ENCODE measurements at regions not wholly inside any gene's neighbourhood (a gene's known extent, or its start where the extent isn't known, plus 50 kb on each side); places are given as distances from the start of the nearest gene placed in this dataset.

DNA sequence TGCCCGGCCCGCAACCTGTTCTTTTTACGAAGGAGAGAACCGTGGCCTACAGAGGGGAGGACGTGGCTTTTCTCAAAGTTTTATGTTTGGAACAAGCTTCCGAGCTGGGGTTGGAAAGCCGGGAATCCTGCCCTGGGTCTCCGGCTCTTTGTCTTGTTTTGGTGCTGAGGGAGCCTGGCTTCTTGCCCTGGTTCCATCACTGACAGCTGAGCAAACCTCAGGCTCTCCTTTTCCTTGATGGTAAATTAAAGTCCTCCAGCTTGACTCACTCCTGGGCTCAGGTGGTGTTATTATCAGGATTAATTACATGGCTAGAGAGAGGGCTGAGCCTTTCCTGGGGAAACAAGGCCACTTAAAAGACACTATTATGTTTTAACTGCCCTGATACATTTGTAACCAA, 289.5 kb upstream of the RGMA start:
- ATAC-seq (no peak), DNase-seq (ENCODE audit: low read depth, low spot score) (no peak)
- Histone ChIP-seq H3K27ac (ENCODE audit: low read depth, low read length) (no peak overlapping the region), H4K20me1 (ENCODE audit: insufficient read depth) (no peaks in the 10 kb centered on the region), H3K4me1 (ENCODE audit: control insufficient read depth in 1 of 2, insufficient read depth in 2 of 2, low read length in 2 of 2) (no peaks in the 10 kb centered on the region), H2AFZ (ENCODE audit: low read depth, low read length, poor library complexity, severe bottlenecking) (no peak overlapping the region), H3K27me3 (ENCODE audit: insufficient read depth, low read length) (peaks cover 20% of the 10 kb centered on the region), H3K4me3 (replicated peaks in 1 of 2; ENCODE audit: low read depth in 1 of 2, low read length in 2 of 2) (no peak overlapping the region), H3K4me2 (ENCODE audit: low read length) (no peak overlapping the region), H3K79me2 (ENCODE audit: insufficient read depth, low read length) (no peaks in the 10 kb centered on the region), H3K36me3 (ENCODE audit: control insufficient read depth in 1 of 2, insufficient read depth in 2 of 2, low read length in 2 of 2) (no peaks in the 10 kb centered on the region), H3K9ac (ENCODE audit: low read length) (no peak overlapping the region), H3K9me3 (ENCODE audit: control insufficient read depth in 1 of 2, insufficient read depth in 1 of 2, low read depth in 1 of 2, low read length in 2 of 2) (no peaks in the 10 kb centered on the region), H3K9me2 (ENCODE audit: insufficient read depth) (no peaks in the 10 kb centered on the region)
- TF ChIP-seq POLR2AphosphoS5 (IDR thresholded peaks at IDR 0.05; ENCODE audit: low read depth, low read length) = no peak
- ChIA-PET RAD21 (ENCODE audit: low non-redundant PET in 1 of 2, low total read pairs in 2 of 2, uncharacterized antibody in 2 of 2, unreplicated experiment in 2 of 2) (no interaction called here), CTCF (no interaction called here), POLR2A (no interaction called here)
- no TSS peak for BruUV-seq (replicated peaks)
- intact Hi-C loops (cut with micrococcal nuclease) = no loop called here

DNA sequence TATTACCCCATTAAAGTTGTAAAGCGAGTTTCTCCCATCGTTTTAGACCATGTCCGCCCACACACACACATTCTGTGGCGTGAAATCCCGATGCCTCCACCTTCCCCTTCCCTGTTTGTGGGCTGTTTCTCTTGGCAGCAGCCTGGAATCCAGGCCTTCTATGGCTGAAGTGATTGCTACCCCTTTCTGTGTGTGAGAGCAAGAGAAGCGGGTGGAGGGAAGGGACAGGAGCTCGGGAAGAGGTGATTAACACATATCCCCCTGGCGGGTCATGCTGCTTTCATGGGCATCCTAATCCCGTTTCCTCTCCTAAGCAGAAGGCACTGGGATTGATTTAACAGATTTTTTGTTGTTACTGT, 283.8 kb upstream of the RGMA start:
- no peak for TF ChIP-seq SRF (IDR thresholded peaks at IDR 0.05; ENCODE audit: low read depth)
- TF ChIP-seq CBX3 (IDR thresholded peaks at IDR 0.05; ENCODE audit: low read depth) = no peak
- no peak for TF ChIP-seq CEBPB (IDR thresholded peaks at IDR 0.05; ENCODE audit: low read depth)
- TF ChIP-seq RAD21 (IDR thresholded peaks at IDR 0.05; ENCODE audit: low read depth) = no peak
- TF ChIP-seq ZNF274 (IDR thresholded peaks at IDR 0.05; ENCODE audit: low read depth, low read length) = no peak
- TF ChIP-seq JUND (IDR thresholded peaks at IDR 0.05) = no peak
- no peak for TF ChIP-seq EGR1 (IDR thresholded peaks at IDR 0.05; ENCODE audit: low read depth)
- TF ChIP-seq EZH2 (IDR thresholded peaks at IDR 0.05) = no peak
- TF ChIP-seq, protein P1, sequence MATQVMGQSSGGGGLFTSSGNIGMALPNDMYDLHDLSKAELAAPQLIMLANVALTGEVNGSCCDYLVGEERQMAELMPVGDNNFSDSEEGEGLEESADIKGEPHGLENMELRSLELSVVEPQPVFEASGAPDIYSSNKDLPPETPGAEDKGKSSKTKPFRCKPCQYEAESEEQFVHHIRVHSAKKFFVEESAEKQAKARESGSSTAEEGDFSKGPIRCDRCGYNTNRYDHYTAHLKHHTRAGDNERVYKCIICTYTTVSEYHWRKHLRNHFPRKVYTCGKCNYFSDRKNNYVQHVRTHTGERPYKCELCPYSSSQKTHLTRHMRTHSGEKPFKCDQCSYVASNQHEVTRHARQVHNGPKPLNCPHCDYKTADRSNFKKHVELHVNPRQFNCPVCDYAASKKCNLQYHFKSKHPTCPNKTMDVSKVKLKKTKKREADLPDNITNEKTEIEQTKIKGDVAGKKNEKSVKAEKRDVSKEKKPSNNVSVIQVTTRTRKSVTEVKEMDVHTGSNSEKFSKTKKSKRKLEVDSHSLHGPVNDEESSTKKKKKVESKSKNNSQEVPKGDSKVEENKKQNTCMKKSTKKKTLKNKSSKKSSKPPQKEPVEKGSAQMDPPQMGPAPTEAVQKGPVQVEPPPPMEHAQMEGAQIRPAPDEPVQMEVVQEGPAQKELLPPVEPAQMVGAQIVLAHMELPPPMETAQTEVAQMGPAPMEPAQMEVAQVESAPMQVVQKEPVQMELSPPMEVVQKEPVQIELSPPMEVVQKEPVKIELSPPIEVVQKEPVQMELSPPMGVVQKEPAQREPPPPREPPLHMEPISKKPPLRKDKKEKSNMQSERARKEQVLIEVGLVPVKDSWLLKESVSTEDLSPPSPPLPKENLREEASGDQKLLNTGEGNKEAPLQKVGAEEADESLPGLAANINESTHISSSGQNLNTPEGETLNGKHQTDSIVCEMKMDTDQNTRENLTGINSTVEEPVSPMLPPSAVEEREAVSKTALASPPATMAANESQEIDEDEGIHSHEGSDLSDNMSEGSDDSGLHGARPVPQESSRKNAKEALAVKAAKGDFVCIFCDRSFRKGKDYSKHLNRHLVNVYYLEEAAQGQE (IDR thresholded peaks at IDR 0.05; ENCODE audit: low read depth) = no peak
- no peak for TF ChIP-seq POLR2AphosphoS5 (IDR thresholded peaks at IDR 0.05; ENCODE audit: low read depth, low read length)
- no peak for TF ChIP-seq ELF1 (IDR thresholded peaks at IDR 0.05; ENCODE audit: borderline replicate concordance, low read depth)
- TF ChIP-seq ZFX (IDR thresholded peaks at IDR 0.05) = no peak
- no peak for TF ChIP-seq EZH2phosphoT487 (IDR thresholded peaks at IDR 0.05; ENCODE audit: borderline replicate concordance)
- no peak for TF ChIP-seq SIN3A (IDR thresholded peaks at IDR 0.05; ENCODE audit: low read depth)
- H3K27ac ChIP-seq (ENCODE audit: low read depth, low read length) = no peak overlapping the region
- no peak overlapping the region for H3K9ac ChIP-seq (ENCODE audit: low read length)
- no peak for DNase-seq (ENCODE audit: low read depth, low spot score)
- H3K4me3 ChIP-seq (replicated peaks in 1 of 2; ENCODE audit: low read depth in 1 of 2, low read length in 2 of 2) = no peak overlapping the region
- H3K9me3 ChIP-seq (ENCODE audit: control insufficient read depth in 1 of 2, insufficient read depth in 1 of 2, low read depth in 1 of 2, low read length in 2 of 2) = no peaks in the 10 kb centered on the region
- H4K20me1 ChIP-seq (ENCODE audit: insufficient read depth) = no peaks in the 10 kb centered on the region
- no peak overlapping the region for H2AFZ ChIP-seq (ENCODE audit: low read depth, low read length, poor library complexity, severe bottlenecking)
- ATAC-seq = no peak
- H3K27me3 ChIP-seq (ENCODE audit: insufficient read depth, low read length) = peaks cover 25% of the 10 kb centered on the region
- no TSS peak for BruUV-seq (replicated peaks)
- H3K9me2 ChIP-seq (ENCODE audit: insufficient read depth) = no peaks in the 10 kb centered on the region
- ChIA-PET RAD21 (ENCODE audit: low non-redundant PET in 1 of 2, low total read pairs in 2 of 2, uncharacterized antibody in 2 of 2, unreplicated experiment in 2 of 2) (no interaction called here), POLR2A (no interaction called here), CTCF (no interaction called here)
- H3K36me3 ChIP-seq (ENCODE audit: control insufficient read depth in 1 of 2, insufficient read depth in 2 of 2, low read length in 2 of 2) = no peaks in the 10 kb centered on the region
- H3K4me2 ChIP-seq (ENCODE audit: low read length) = no peak overlapping the region
- intact Hi-C loops (cut with micrococcal nuclease) = no loop called here
- no peaks in the 10 kb centered on the region for H3K79me2 ChIP-seq (ENCODE audit: insufficient read depth, low read length)
- H3K4me1 ChIP-seq (ENCODE audit: control insufficient read depth in 1 of 2, insufficient read depth in 2 of 2, low read length in 2 of 2) = no peaks in the 10 kb centered on the region
